ENCODE measurements at regions not wholly inside any gene's neighbourhood (a gene's known extent, or its start where the extent isn't known, plus 50 kb on each side); places are given as distances from the start of the nearest gene placed in this dataset.
A peak's percentile ranks its signal among the peaks of the same experiment; 100 is the strongest.

GRCh38 chr3:182609575-182610156 is 183.6 kb upstream of the ATP11B start:
- DNase-seq, result no peak

GRCh38 chr3:182612332-182612731 is 181.0 kb upstream of the ATP11B start:
- DNase-seq, result no peak

- no peak for DNase-seq
Observed at GRCh38 chr3:182617500-182617899, 175.8 kb upstream of the ATP11B start.

GRCh38 chr3:182618085-182618732 is 175.1 kb upstream of the ATP11B start:
- DNase-seq, result peak; percentile 3 to 48

- no peak for DNase-seq
Observed at GRCh38 chr3:182618981-182619591, 174.2 kb upstream of the ATP11B start.

- DNase-seq, result no peak
Observed at GRCh38 chr3:182620723-182621434, 172.4 kb upstream of the ATP11B start.

GRCh38 chr3:182621435-182622240 is 171.7 kb upstream of the ATP11B start:
- peak in 1 of 2 experiments; percentile 15 for DNase-seq

GRCh38 chr3:182622241-182622545 is 171.1 kb upstream of the ATP11B start:
- no peak for DNase-seq

GRCh38 chr3:182626484-182627467 is 166.5 kb upstream of the ATP11B start:
- peak; percentile 27 to 48 for DNase-seq

GRCh38 chr3:182628531-182628930 is 164.8 kb upstream of the ATP11B start:
- DNase-seq, result no peak

GRCh38 chr3:182629521-182629920 is 163.8 kb upstream of the ATP11B start:
- no peak for DNase-seq

- DNase-seq, result no peak
Observed at GRCh38 chr3:182631183-182632076, 161.9 kb upstream of the ATP11B start.

GRCh38 chr3:182632077-182632393 is 161.3 kb upstream of the ATP11B start:
- DNase-seq, result no peak

GRCh38 chr3:182633186-182633585 is 160.1 kb upstream of the ATP11B start:
- DNase-seq, result no peak

GRCh38 chr3:182636646-182637045 is 156.7 kb upstream of the ATP11B start:
- no peak for DNase-seq

GRCh38 chr3:182637350-182638110 is 155.8 kb upstream of the ATP11B start:
- no peak for DNase-seq

GRCh38 chr3:182644013-182644412 is 149.3 kb upstream of the ATP11B start:
- DNase-seq, result no peak

GRCh38 chr3:182644790-182645433 is 148.4 kb upstream of the ATP11B start:
- no peak for DNase-seq

GRCh38 chr3:182650568-182651128 is 142.7 kb upstream of the ATP11B start:
- DNase-seq, result no peak

Data from NCI-H526 (cell line).